ENCODE measurements at regions not wholly inside any gene's neighbourhood (a gene's known extent, or its start where the extent isn't known, plus 50 kb on each side); places are given as distances from the start of the nearest gene placed in this dataset.

DNA sequence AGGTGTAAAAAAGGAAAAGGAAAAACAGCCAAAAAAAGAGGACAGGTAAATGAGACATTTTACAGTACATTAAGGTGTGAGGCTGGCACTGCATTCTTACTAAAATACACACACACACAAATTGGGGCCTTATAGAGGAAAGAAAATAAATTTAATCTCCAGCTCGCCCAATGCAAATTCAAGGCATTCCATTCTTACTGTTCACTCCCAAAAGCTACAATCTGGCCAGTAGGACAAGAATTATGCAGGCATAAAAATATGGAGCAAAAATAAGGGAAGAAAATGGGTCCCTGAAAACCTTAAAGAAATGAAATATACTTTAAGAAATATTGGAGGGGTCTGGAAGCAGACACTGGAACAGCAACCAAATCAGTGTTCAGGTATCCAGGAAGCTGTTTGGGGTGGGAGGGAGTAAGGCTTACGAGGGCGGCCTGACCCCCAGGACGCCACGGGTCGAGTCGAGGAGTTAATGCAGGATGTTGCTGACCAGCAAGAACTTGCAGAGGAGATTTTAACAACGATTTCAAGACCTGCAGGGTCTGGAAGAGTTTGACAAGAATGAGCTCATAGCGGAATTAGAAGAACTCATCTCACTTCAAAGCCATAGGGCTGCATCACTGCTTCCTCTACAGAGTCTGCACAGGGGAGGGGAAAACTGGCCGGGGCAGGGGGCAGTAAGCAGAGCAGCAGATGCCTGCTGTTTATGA, 245.5 kb downstream of the TBL1XR1 start:
- CTCF ChIA-PET, result interaction anchor here (0.6 kb wide), 1 partner anchor 13 kb away, joined by 4 read pairs; no protein-coding TSS in a partner anchor
- intact Hi-C loops (cut with micrococcal nuclease; ENCODE audit: unreplicated experiment), result no loop called here
- H3K4me3 ChIP-seq, result no peak overlapping the region
- H3K79me2 ChIP-seq (ENCODE audit: low read depth), result no peaks in the 10 kb centered on the region
- H3K36me3 ChIP-seq (ENCODE audit: low read depth), result no peaks in the 10 kb centered on the region
- H4K20me1 ChIP-seq (ENCODE audit: insufficient read depth), result no peaks in the 10 kb centered on the region
- H3K4me1 ChIP-seq (replicated peaks; ENCODE audit: insufficient read depth), result peaks cover 25% of the 10 kb centered on the region
- no peaks in the 10 kb centered on the region for H3K27me3 ChIP-seq (ENCODE audit: insufficient read depth, low read depth)
- TF ChIP-seq EZH2 (IDR thresholded peaks at IDR 0.05; ENCODE audit: low read depth), result no peak
- TF ChIP-seq, protein P1, sequence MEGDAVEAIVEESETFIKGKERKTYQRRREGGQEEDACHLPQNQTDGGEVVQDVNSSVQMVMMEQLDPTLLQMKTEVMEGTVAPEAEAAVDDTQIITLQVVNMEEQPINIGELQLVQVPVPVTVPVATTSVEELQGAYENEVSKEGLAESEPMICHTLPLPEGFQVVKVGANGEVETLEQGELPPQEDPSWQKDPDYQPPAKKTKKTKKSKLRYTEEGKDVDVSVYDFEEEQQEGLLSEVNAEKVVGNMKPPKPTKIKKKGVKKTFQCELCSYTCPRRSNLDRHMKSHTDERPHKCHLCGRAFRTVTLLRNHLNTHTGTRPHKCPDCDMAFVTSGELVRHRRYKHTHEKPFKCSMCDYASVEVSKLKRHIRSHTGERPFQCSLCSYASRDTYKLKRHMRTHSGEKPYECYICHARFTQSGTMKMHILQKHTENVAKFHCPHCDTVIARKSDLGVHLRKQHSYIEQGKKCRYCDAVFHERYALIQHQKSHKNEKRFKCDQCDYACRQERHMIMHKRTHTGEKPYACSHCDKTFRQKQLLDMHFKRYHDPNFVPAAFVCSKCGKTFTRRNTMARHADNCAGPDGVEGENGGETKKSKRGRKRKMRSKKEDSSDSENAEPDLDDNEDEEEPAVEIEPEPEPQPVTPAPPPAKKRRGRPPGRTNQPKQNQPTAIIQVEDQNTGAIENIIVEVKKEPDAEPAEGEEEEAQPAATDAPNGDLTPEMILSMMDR (conservative IDR thresholded peaks at IDR 0.05), result no peak
- H3F3A ChIP-seq (ENCODE audit: insufficient read depth, low read depth), result peaks cover 3% of the 10 kb centered on the region; the same call in 1 of the 2 replicates
- no peak for DNase-seq
- peaks cover 8% of the 10 kb centered on the region; the same call in 1 of the 2 replicates for H3K9me3 ChIP-seq (ENCODE audit: insufficient read depth, low read depth)
- no peak overlapping the region for H3K4me2 ChIP-seq
- POLR2A ChIA-PET (ENCODE audit: unreplicated experiment), result interaction anchor here (0.5 kb wide), 1 partner anchor 52 kb away, joined by 3 read pairs; no protein-coding TSS in a partner anchor
- no peak overlapping the region for H2AFZ ChIP-seq
- H3K9me2 ChIP-seq (ENCODE audit: insufficient read depth), result no peaks in the 10 kb centered on the region
- BruUV-seq (replicated peaks), result no TSS peak
- H3K27ac ChIP-seq, result no peak overlapping the region

DNA sequence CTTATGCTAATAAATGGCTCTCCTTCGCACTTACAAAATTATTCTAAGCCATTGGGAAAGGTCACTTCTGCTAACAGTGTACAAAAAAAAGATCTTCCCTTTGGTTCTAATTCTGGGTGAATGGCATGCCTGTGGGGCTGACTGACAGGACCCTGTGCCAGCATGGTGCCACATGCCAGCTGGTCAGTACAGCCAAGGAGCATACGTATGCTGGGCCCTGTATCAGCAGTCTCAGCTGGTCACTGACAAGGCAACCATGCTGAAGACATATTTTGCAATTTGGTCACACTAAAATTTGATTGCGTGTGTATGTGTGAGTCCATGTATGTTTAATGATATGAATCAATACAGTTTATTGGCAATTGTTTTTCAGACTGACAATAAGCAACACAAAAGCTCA, 246.1 kb downstream of the TBL1XR1 start:
- DNase-seq, result peak in 1 of 2 experiments; percentile 10
- CTCF ChIA-PET, result interaction anchor here (0.6 kb wide), 1 partner anchor 12 kb away, joined by 4 read pairs; no protein-coding TSS in a partner anchor

DNA sequence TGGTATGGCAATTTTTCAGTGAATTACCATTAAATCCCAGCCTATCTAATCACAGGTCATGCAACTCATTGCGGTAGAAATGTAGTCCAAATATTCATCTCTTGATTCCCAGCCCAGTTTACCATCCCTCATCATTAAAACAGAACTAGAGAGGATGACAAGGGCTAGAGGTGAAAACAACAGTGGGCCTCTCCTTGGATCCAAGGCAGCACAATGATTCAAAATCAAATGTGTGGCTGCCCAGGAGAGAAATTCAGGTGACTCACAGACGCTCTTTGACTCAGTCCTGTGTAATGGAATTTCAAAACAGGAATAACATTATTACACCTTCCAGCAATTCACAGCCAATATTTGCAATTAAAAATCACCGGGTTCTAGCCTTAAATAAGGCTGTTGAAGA, 246.5 kb downstream of the TBL1XR1 start:
- Histone ChIP-seq H3K36me3 (ENCODE audit: low read depth) (no peaks in the 10 kb centered on the region), H3K4me1 (replicated peaks; ENCODE audit: insufficient read depth) (peaks cover 25% of the 10 kb centered on the region), H3K27me3 (ENCODE audit: insufficient read depth, low read depth) (no peaks in the 10 kb centered on the region), H3K9me2 (ENCODE audit: insufficient read depth) (no peaks in the 10 kb centered on the region), H3K27ac (peak overlapping the region; percentile 13; the same call in 1 of the 2 replicates), H3K79me2 (ENCODE audit: low read depth) (no peaks in the 10 kb centered on the region), H2AFZ (no peak overlapping the region), H3K4me2 (peak overlapping the region; percentile 32), H3F3A (ENCODE audit: insufficient read depth, low read depth) (peaks cover 3% of the 10 kb centered on the region; the same call in 1 of the 2 replicates), H3K9me3 (ENCODE audit: insufficient read depth, low read depth) (peaks cover 8% of the 10 kb centered on the region; the same call in 1 of the 2 replicates), H3K4me3 (no peak overlapping the region), H4K20me1 (ENCODE audit: insufficient read depth) (no peaks in the 10 kb centered on the region)
- POLR2A ChIA-PET (ENCODE audit: unreplicated experiment), result no interaction called here
- CTCF ChIA-PET, result interaction anchor here (0.6 kb wide), 1 partner anchor 12 kb away, joined by 4 read pairs; no protein-coding TSS in a partner anchor
- intact Hi-C loops (cut with micrococcal nuclease; ENCODE audit: unreplicated experiment), result no loop called here
- no TSS peak for BruUV-seq (replicated peaks)
- TF ChIP-seq EZH2 (IDR thresholded peaks at IDR 0.05; ENCODE audit: low read depth), result no peak
- TF ChIP-seq, protein P1 (conservative IDR thresholded peaks at IDR 0.05), result no peak
- DNase-seq, result peak; percentile 25 to 69

More for the DNA sequence above, 246.1 kb downstream of the TBL1XR1 start:
- Histone ChIP-seq H3K79me2 (ENCODE audit: low read depth) (no peaks in the 10 kb centered on the region), H3K9me3 (ENCODE audit: insufficient read depth, low read depth) (peaks cover 8% of the 10 kb centered on the region; the same call in 1 of the 2 replicates), H3K4me3 (no peak overlapping the region), H2AFZ (no peak overlapping the region), H3K27ac (peak overlapping the region; percentile 13; the same call in 1 of the 2 replicates), H3K4me1 (replicated peaks; ENCODE audit: insufficient read depth) (peaks cover 25% of the 10 kb centered on the region), H3K36me3 (ENCODE audit: low read depth) (no peaks in the 10 kb centered on the region), H3F3A (ENCODE audit: insufficient read depth, low read depth) (peaks cover 3% of the 10 kb centered on the region; the same call in 1 of the 2 replicates), H3K4me2 (peak overlapping the region; percentile 32), H3K27me3 (ENCODE audit: insufficient read depth, low read depth) (no peaks in the 10 kb centered on the region), H4K20me1 (ENCODE audit: insufficient read depth) (no peaks in the 10 kb centered on the region), H3K9me2 (ENCODE audit: insufficient read depth) (no peaks in the 10 kb centered on the region)
- TF ChIP-seq, protein P1 (conservative IDR thresholded peaks at IDR 0.05), result no peak
- TF ChIP-seq EZH2 (IDR thresholded peaks at IDR 0.05; ENCODE audit: low read depth), result no peak
- intact Hi-C loops (cut with micrococcal nuclease; ENCODE audit: unreplicated experiment), result no loop called here
- POLR2A ChIA-PET (ENCODE audit: unreplicated experiment), result no interaction called here
- BruUV-seq (replicated peaks), result no TSS peak

Measured in PC-9 (cell line).